NCI-H2171 treated with DMSO at 0.1 percent for 48 hours (cell line): ENCODE measurements at regions not wholly inside any gene's neighbourhood (a gene's known extent, or its start where the extent isn't known, plus 50 kb on each side); places are given as distances from the start of the nearest gene placed in this dataset.

Experiments
- DNase-seq: peaks from one replicate; lab custom pipeline; 2025; lab: John Stamatoyannopoulos, UW

- DNase-seq: no peak
Observed at GRCh38 chr1:13878021-13878420, 178.0 kb downstream of the PRDM2 start.

GRCh38 chr1:13878451-13878850 lies 178.5 kb downstream of the PRDM2 start:
- DNase-seq: no peak

GRCh38 chr1:13881385-13882088 lies 181.5 kb downstream of the PRDM2 start:
- no peak for DNase-seq

GRCh38 chr1:13888351-13888986 lies 188.5 kb downstream of the PRDM2 start:
- DNase-seq: no peak

- DNase-seq: no peak
Observed at GRCh38 chr1:13889495-13889894, 189.5 kb downstream of the PRDM2 start.

GRCh38 chr1:13890766-13891165 lies 190.8 kb downstream of the PRDM2 start:
- DNase-seq: no peak

- no peak for DNase-seq
Observed at GRCh38 chr1:13892198-13892597, 192.2 kb downstream of the PRDM2 start.

- DNase-seq: no peak
Observed at GRCh38 chr1:13892671-13893325, 192.8 kb downstream of the PRDM2 start.

GRCh38 chr1:13893409-13893821 lies 193.4 kb downstream of the PRDM2 start:
- no peak for DNase-seq

- DNase-seq: no peak
Observed at GRCh38 chr1:13896932-13897331, 196.9 kb downstream of the PRDM2 start.

GRCh38 chr1:13898406-13898805 lies 198.4 kb downstream of the PRDM2 start:
- no peak for DNase-seq

GRCh38 chr1:13899856-13900255 lies 199.9 kb downstream of the PRDM2 start:
- no peak for DNase-seq

- DNase-seq: no peak
Observed at GRCh38 chr1:13900583-13900982, 200.6 kb downstream of the PRDM2 start.

GRCh38 chr1:13901039-13901438 lies 201.1 kb downstream of the PRDM2 start:
- DNase-seq: no peak

- DNase-seq: no peak
Observed at GRCh38 chr1:13901597-13901996, 201.6 kb downstream of the PRDM2 start.

GRCh38 chr1:13908128-13908527 lies 208.1 kb downstream of the PRDM2 start:
- no peak for DNase-seq

GRCh38 chr1:13911697-13912619 lies 212.0 kb downstream of the PRDM2 start:
- DNase-seq: no peak

- DNase-seq: no peak
Observed at GRCh38 chr1:13913396-13913795, 213.4 kb downstream of the PRDM2 start.

- DNase-seq: no peak
Observed at GRCh38 chr1:13916530-13916929, 216.5 kb downstream of the PRDM2 start.

GRCh38 chr1:13917607-13918006 lies 217.6 kb downstream of the PRDM2 start:
- no peak for DNase-seq

GRCh38 chr1:13918862-13919261 lies 218.9 kb downstream of the PRDM2 start:
- DNase-seq: no peak

- DNase-seq: no peak
Observed at GRCh38 chr1:13921190-13921589, 221.2 kb downstream of the PRDM2 start.
